ENCODE measurements at regions not wholly inside any gene's neighbourhood (a gene's known extent, or its start where the extent isn't known, plus 50 kb on each side); places are given as distances from the start of the nearest gene placed in this dataset.
"Not testable (repeated sequence)": the region's sequence is repeated elsewhere in the genome, so short reads cannot be mapped to it uniquely, and the experiment has no call there.

GRCh38 chr1:222470252-222470805, 77.6 kb downstream of the HHIPL2 start:
- not testable (repeated sequence) for H3K9me3 Mint-ChIP-seq (ENCODE audit: low read depth); H3K27ac Mint-ChIP-seq (ENCODE audit: unreplicated experiment); H3K4me3 Mint-ChIP-seq (ENCODE audit: unreplicated experiment); H3K36me3 Mint-ChIP-seq (ENCODE audit: low read depth); DNase-seq (ENCODE audit: low spot score); H3K27me3 Mint-ChIP-seq (ENCODE audit: low read depth); H3K4me1 Mint-ChIP-seq (ENCODE audit: low read depth)

GRCh38 chr1:222466150-222466865, 81.6 kb downstream of the HHIPL2 start:
- Mint-ChIP-seq H3K27ac (ENCODE audit: unreplicated experiment) (peak overlapping the region; percentile 70), H3K27me3 (ENCODE audit: low read depth) (no peaks in the 10 kb centered on the region), H3K4me3 (ENCODE audit: unreplicated experiment) (no peak overlapping the region), H3K36me3 (ENCODE audit: low read depth) (peaks cover 1% of the 10 kb centered on the region), H3K4me1 (ENCODE audit: low read depth) (peaks cover 11% of the 10 kb centered on the region), H3K9me3 (ENCODE audit: low read depth) (no peaks in the 10 kb centered on the region)
- DNase-seq (ENCODE audit: low spot score) = no peak
- no peak for TF ChIP-seq CTCF (IDR thresholded peaks at IDR 0.05)

- H3K9me3 Mint-ChIP-seq (ENCODE audit: low read depth) = no peaks in the 10 kb centered on the region
- H3K36me3 Mint-ChIP-seq (ENCODE audit: low read depth) = peaks cover 1% of the 10 kb centered on the region
- no peak for DNase-seq (ENCODE audit: low spot score)
- H3K27ac Mint-ChIP-seq (ENCODE audit: unreplicated experiment) = peak overlapping the region; percentile 95
- peaks cover 11% of the 10 kb centered on the region for H3K4me1 Mint-ChIP-seq (ENCODE audit: low read depth)
- H3K4me3 Mint-ChIP-seq (ENCODE audit: unreplicated experiment) = peak overlapping the region; percentile 65
- TF ChIP-seq CTCF (IDR thresholded peaks at IDR 0.05) = peak; percentile 100
- no peaks in the 10 kb centered on the region for H3K27me3 Mint-ChIP-seq (ENCODE audit: low read depth)
These were observed 82.5 kb downstream of the HHIPL2 start for GRCh38 chr1:222465211-222466041.

GRCh38 chr1:222464841-222465210, 83.1 kb downstream of the HHIPL2 start:
- Mint-ChIP-seq H3K9me3 (ENCODE audit: low read depth) (no peaks in the 10 kb centered on the region), H3K27me3 (ENCODE audit: low read depth) (no peaks in the 10 kb centered on the region), H3K36me3 (ENCODE audit: low read depth) (peaks cover 1% of the 10 kb centered on the region), H3K4me3 (ENCODE audit: unreplicated experiment) (peak overlapping the region; percentile 65), H3K4me1 (ENCODE audit: low read depth) (peaks cover 11% of the 10 kb centered on the region), H3K27ac (ENCODE audit: unreplicated experiment) (peak overlapping the region; percentile 76)
- TF ChIP-seq CTCF (IDR thresholded peaks at IDR 0.05) = no peak
- no peak for DNase-seq (ENCODE audit: low spot score)

GRCh38 chr1:222463059-222463730, 84.7 kb downstream of the HHIPL2 start:
- no peaks in the 10 kb centered on the region for H3K27me3 Mint-ChIP-seq (ENCODE audit: low read depth)
- no peak for TF ChIP-seq CTCF (IDR thresholded peaks at IDR 0.05)

More at GRCh38 chr1:222463059-222463730, 84.7 kb downstream of the HHIPL2 start:
- H3K9me3 Mint-ChIP-seq (ENCODE audit: low read depth) = peaks cover 9% of the 10 kb centered on the region
- peaks cover 8% of the 10 kb centered on the region for H3K36me3 Mint-ChIP-seq (ENCODE audit: low read depth)
- DNase-seq (ENCODE audit: low spot score) = no peak
- H3K4me1 Mint-ChIP-seq (ENCODE audit: low read depth) = peaks cover 11% of the 10 kb centered on the region
- no peak overlapping the region for H3K27ac Mint-ChIP-seq (ENCODE audit: unreplicated experiment)
- no peak overlapping the region for H3K4me3 Mint-ChIP-seq (ENCODE audit: unreplicated experiment)

Measured in chondrocyte (in vitro differentiated cells).